ENCODE measurements at regions not wholly inside any gene's neighbourhood (a gene's known extent, or its start where the extent isn't known, plus 50 kb on each side); places are given as distances from the start of the nearest gene placed in this dataset.
A peak's percentile ranks its signal among the peaks of the same experiment; 100 is the strongest.

- DNase-seq, result no peak
These were observed 57.9 kb upstream of the SELENOK start for GRCh38 chr3:53949541-53949940.

- DNase-seq, result no peak
These were observed 56.5 kb upstream of the SELENOK start for GRCh38 chr3:53948174-53948573.

GRCh38 chr3:53944028-53944427, 52.4 kb upstream of the SELENOK start:
- DNase-seq, result no peak

- peak in 1 of 56 donors; percentile 8 for DNase-seq
These were observed 50.3 kb upstream of the SELENOK start for GRCh38 chr3:53941950-53942349.

All from amygdala (tissue), 56 donors.